ENCODE measurements at regions not wholly inside any gene's neighbourhood (a gene's known extent, or its start where the extent isn't known, plus 50 kb on each side); places are given as distances from the start of the nearest gene placed in this dataset.

- TF ChIP-seq CSDC2 (CRISPR knock-in tag; IDR thresholded peaks at IDR 0.05) (no peak), ZFP30 (CRISPR knock-in tag; IDR thresholded peaks at IDR 0.05) (no peak)
- TF ChIP-seq, protein P1, sequence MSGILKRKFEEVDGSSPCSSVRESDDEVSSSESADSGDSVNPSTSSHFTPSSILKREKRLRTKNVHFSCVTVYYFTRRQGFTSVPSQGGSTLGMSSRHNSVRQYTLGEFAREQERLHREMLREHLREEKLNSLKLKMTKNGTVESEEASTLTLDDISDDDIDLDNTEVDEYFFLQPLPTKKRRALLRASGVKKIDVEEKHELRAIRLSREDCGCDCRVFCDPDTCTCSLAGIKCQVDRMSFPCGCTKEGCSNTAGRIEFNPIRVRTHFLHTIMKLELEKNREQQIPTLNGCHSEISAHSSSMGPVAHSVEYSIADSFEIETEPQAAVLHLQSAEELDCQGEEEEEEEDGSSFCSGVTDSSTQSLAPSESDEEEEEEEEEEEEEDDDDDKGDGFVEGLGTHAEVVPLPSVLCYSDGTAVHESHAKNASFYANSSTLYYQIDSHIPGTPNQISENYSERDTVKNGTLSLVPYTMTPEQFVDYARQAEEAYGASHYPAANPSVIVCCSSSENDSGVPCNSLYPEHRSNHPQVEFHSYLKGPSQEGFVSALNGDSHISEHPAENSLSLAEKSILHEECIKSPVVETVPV (CRISPR knock-in tag; IDR thresholded peaks at IDR 0.05) = no peak
These were observed 300.1 kb downstream of the BUD13 start for GRCh38 chr11:116472651-116473050.
